GM23338 (cell line): ENCODE measurements at regions not wholly inside any gene's neighbourhood (a gene's known extent, or its start where the extent isn't known, plus 50 kb on each side); places are given as distances from the start of the nearest gene placed in this dataset.

ENCODE experiments used
- ATAC-seq: fragments of 200-7000 bp; cut with Tn5 transposase; 3 replicates; pipeline ENCODE4 v1.9.1; 2020
- DNase-seq: peaks from one replicate; pipeline ENCODE4 v3.0.0-alpha.2; 2015; ENCODE audit warnings: low spot score
- H2AFZ ChIP-seq: fragments of 200-600 bp; sonication (generic); 2 replicates; pipeline ENCODE4 v1.8.0; 2016; ENCODE audit warnings: antibody characterized with exemption, mild to moderate bottlenecking, moderate library complexity
- H3F3A ChIP-seq: fragments of 200-600 bp; sonication (generic); replicated peaks from 2 replicates; pipeline ENCODE4 v1.8.0; 2017; ENCODE audit warnings: antibody characterized with exemption, mixed run types, low read depth
- H3K27ac ChIP-seq: fragments of 200-600 bp; sonication (generic); 2 replicates; pipeline ENCODE4 v1.6.1; 2016; ENCODE audit warnings: low read depth
- H3K27me3 ChIP-seq: fragments of 200-600 bp; sonication (generic); 2 replicates; pipeline ENCODE4 v1.8.0; 2016; ENCODE audit warnings: mild to moderate bottlenecking, mixed run types, moderate library complexity; ENCODE audit not compliant: insufficient read depth
- H3K36me3 ChIP-seq: fragments of 200-600 bp; sonication (generic); 2 replicates; pipeline ENCODE4 v1.8.0; 2016; ENCODE audit warnings: mild to moderate bottlenecking; ENCODE audit not compliant: insufficient read depth
- H3K4me1 ChIP-seq: fragments of 200-600 bp; sonication (generic); 2 replicates; pipeline ENCODE4 v1.8.0; 2016; ENCODE audit warnings: mild to moderate bottlenecking, moderate library complexity; ENCODE audit not compliant: insufficient read depth
- H3K4me2 ChIP-seq: fragments of 200-600 bp; sonication (generic); 2 replicates; pipeline ENCODE4 v1.7.1; 2017; ENCODE audit warnings: mixed run types
- H3K4me3 ChIP-seq: fragments of 200-600 bp; sonication (generic); 2 replicates; pipeline ENCODE4 v1.6.1; 2016; ENCODE audit warnings: mixed run types
- H3K79me2 ChIP-seq: fragments of 200-600 bp; sonication (generic); replicated peaks from 2 replicates; pipeline ENCODE4 v1.8.0; 2017; ENCODE audit warnings: mild to moderate bottlenecking; ENCODE audit not compliant: insufficient read depth
- H3K9me2 ChIP-seq: fragments of 200-600 bp; sonication (generic); 2 replicates; pipeline ENCODE4 v1.8.0; 2017; ENCODE audit not compliant: insufficient read depth
- H4K20me1 ChIP-seq: fragments of 200-600 bp; sonication (generic); replicated peaks from 2 replicates; pipeline ENCODE4 v1.8.0; 2017; ENCODE audit warnings: mild to moderate bottlenecking; ENCODE audit not compliant: insufficient read depth
- H3K27ac Mint-ChIP-seq: 2 replicates; pipeline ENCODE4 v1.8.0; 2020; ENCODE audit warnings: inconsistent platforms, mild to moderate bottlenecking, moderate library complexity, mixed read lengths
- H3K27me3 Mint-ChIP-seq: 3 replicates; pipeline ENCODE4 v1.8.0; 2022; ENCODE audit warnings: low read depth, mild to moderate bottlenecking, moderate library complexity, mixed read lengths, inconsistent platforms; ENCODE audit not compliant: insufficient read depth, poor library complexity
- H3K36me3 Mint-ChIP-seq: 3 replicates; pipeline ENCODE4 v1.8.0; 2021; ENCODE audit warnings: low read depth, mild to moderate bottlenecking, inconsistent platforms, moderate library complexity, mixed read lengths
- H3K4me1 Mint-ChIP-seq: 3 replicates; pipeline ENCODE4 v1.8.0; 2020; ENCODE audit warnings: mild to moderate bottlenecking, inconsistent platforms, mixed read lengths
- H3K4me3 Mint-ChIP-seq: 3 replicates; pipeline ENCODE4 v1.8.0; 2021; ENCODE audit warnings: moderate library complexity, mild to moderate bottlenecking, inconsistent platforms, mixed read lengths
- H3K9me3 Mint-ChIP-seq: 3 replicates; pipeline ENCODE4 v1.8.0; 2020; ENCODE audit warnings: moderate library complexity, mild to moderate bottlenecking, inconsistent platforms, mixed read lengths
- CREB1 ChIP-seq: fragments of 250-450 bp; sonication (Bioruptor Pico); IDR thresholded peaks from 2 replicates; pipeline ENCODE4 v1.5.0; 2020; ENCODE audit warnings: low read depth, mild to moderate bottlenecking, moderate library complexity
- CTCF ChIP-seq, 2 experiments: fragments of 200-600 bp in 1 of 2; sonication (generic) in 1 of 2; conservative IDR thresholded peaks; 2 replicates each; pipeline versions ENCODE4 v1.5.1 to v1.6.1; 2016 to 2017; ENCODE audit warnings: antibody characterized with exemption in 2 of 2, low read depth in 2 of 2, mild to moderate bottlenecking in 2 of 2, moderate library complexity in 1 of 2
- EZH2 ChIP-seq: fragments of 200-600 bp; sonication (generic); IDR thresholded peaks from one replicate; pipeline ENCODE4 v1.8.0; 2017; ENCODE audit warnings: antibody characterized with exemption, mild to moderate bottlenecking, low read depth; ENCODE audit not compliant: unreplicated experiment
- EZH2phosphoT487 ChIP-seq: fragments of 200-600 bp; sonication (generic); IDR thresholded peaks from one replicate; pipeline ENCODE4 v1.8.1; 2018; ENCODE audit warnings: antibody characterized with exemption; ENCODE audit not compliant: unreplicated experiment
- JUNB ChIP-seq: IDR thresholded peaks from one replicate; pipeline ENCODE4 v1.6.1; 2016; ENCODE audit warnings: antibody characterized with exemption; ENCODE audit not compliant: unreplicated experiment
- NANOG ChIP-seq: IDR thresholded peaks from 2 replicates; pipeline ENCODE4 v1.6.1; 2016; ENCODE audit warnings: antibody characterized with exemption, borderline replicate concordance
- POLR2AphosphoS5 ChIP-seq: IDR thresholded peaks from 2 replicates; pipeline ENCODE4 v1.6.1; 2016; ENCODE audit warnings: antibody characterized with exemption, low read depth
- REST ChIP-seq: IDR thresholded peaks from one replicate; pipeline ENCODE4 v1.6.1; 2018; ENCODE audit warnings: antibody characterized with exemption; ENCODE audit not compliant: unreplicated experiment
- STAT1 ChIP-seq: IDR thresholded peaks from one replicate; pipeline ENCODE4 v1.6.1; 2016; ENCODE audit warnings: antibody characterized with exemption; ENCODE audit not compliant: unreplicated experiment
- ZNF114 ChIP-seq: fragments of 250-450 bp; sonication (Bioruptor Pico); IDR thresholded peaks from 2 replicates; pipeline ENCODE4 v1.5.0; 2020; ENCODE audit warnings: mild to moderate bottlenecking, moderate library complexity
- ZNF331 ChIP-seq: fragments of 250-450 bp; sonication (Bioruptor Pico); IDR thresholded peaks from 2 replicates; pipeline ENCODE4 v1.5.0; 2020; ENCODE audit warnings: low read depth, mild to moderate bottlenecking, moderate library complexity
- ZNF462 ChIP-seq: fragments of 250-450 bp; sonication (Bioruptor Pico); IDR thresholded peaks from 2 replicates; pipeline ENCODE4 v1.5.0; 2020; ENCODE audit warnings: mild to moderate bottlenecking, moderate library complexity
- TF ChIP-seq, protein P1 (sequence below): IDR thresholded peaks from 2 replicates; pipeline ENCODE4 v1.6.1; 2016; ENCODE audit warnings: antibody characterized with exemption

DNA sequence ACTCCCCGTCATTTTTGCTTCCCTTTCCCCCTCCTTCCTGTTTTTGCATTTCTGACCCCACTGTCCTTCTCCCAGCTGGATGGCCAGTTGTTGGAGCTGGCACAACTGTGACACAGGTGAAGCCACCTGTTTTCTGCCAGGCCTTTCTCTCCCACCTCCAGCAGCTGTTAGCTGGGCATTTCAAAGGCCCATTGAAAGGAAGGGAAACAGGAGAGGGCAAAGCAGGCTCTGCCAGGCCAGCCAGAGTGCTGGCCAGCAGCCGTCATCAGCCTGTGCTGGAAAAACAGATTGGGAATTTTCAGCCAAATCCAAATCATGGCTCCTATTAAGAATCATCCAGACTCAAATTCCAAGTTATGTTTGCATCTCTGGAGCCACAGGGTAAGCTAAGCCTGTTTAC, 155.2 kb upstream of the C2CD4B start:
- H3K4me3 ChIP-seq = no peak overlapping the region
- Mint-ChIP-seq H3K27me3 (peaks cover 5% of the 10 kb centered on the region), H3K4me1 (peaks cover 8% of the 10 kb centered on the region), H3K9me3 (no peaks in the 10 kb centered on the region), H3K36me3 (no peaks in the 10 kb centered on the region), H3K4me3 (no peak overlapping the region), H3K27ac (no peak overlapping the region)
- no peak overlapping the region for H2AFZ ChIP-seq
- ATAC-seq (no peak), DNase-seq (no peak)
- TF ChIP-seq CTCF (conservative IDR thresholded peaks at IDR 0.05; ENCODE audit: low read depth in 2 of 2) (no peak), POLR2AphosphoS5 (no peak), CREB1 (CRISPR knock-in tag) (no peak), REST (no peak), ZNF114 (CRISPR knock-in tag) (no peak), EZH2phosphoT487 (no peak), STAT1 (no peak), JUNB (no peak), ZNF462 (CRISPR knock-in tag) (no peak), EZH2 (no peak), ZNF331 (CRISPR knock-in tag) (no peak), NANOG (no peak)
- TF ChIP-seq, protein P1, sequence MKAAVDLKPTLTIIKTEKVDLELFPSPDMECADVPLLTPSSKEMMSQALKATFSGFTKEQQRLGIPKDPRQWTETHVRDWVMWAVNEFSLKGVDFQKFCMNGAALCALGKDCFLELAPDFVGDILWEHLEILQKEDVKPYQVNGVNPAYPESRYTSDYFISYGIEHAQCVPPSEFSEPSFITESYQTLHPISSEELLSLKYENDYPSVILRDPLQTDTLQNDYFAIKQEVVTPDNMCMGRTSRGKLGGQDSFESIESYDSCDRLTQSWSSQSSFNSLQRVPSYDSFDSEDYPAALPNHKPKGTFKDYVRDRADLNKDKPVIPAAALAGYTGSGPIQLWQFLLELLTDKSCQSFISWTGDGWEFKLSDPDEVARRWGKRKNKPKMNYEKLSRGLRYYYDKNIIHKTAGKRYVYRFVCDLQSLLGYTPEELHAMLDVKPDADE = no peak
- H3K79me2 ChIP-seq = no peaks in the 10 kb centered on the region
- H3K27ac ChIP-seq = no peak overlapping the region
- no peaks in the 10 kb centered on the region for H3K9me2 ChIP-seq
- H3F3A ChIP-seq = no peaks in the 10 kb centered on the region
- H3K36me3 ChIP-seq = no peaks in the 10 kb centered on the region
- H4K20me1 ChIP-seq = no peaks in the 10 kb centered on the region
- H3K4me1 ChIP-seq = no peaks in the 10 kb centered on the region
- no peak overlapping the region for H3K4me2 ChIP-seq
- no peaks in the 10 kb centered on the region for H3K27me3 ChIP-seq
